Esophagus squamous epithelium (tissue), 5 donors: ENCODE measurements at regions not wholly inside any gene's neighbourhood (a gene's known extent, or its start where the extent isn't known, plus 50 kb on each side); places are given as distances from the start of the nearest gene placed in this dataset.

Source experiments
- DNase-seq: peaks from one replicate; lab custom pipeline; 2025; lab: John Stamatoyannopoulos, UW
- H3K27ac ChIP-seq, 4 donors: fragments of 200-600 bp; sonication (generic); one replicate each; pipeline ENCODE4 v1.5.1; 2016 to 2019; ENCODE audit warnings: mild to moderate bottlenecking in 1 of 4
- H3K27me3 ChIP-seq, 4 donors: fragments of 200-600 bp; sonication (generic); 1 replicate in 3 of 4; 2 replicates in 1 of 4; pipeline versions ENCODE4 v1.5.1 to v1.6.0; 2017 to 2021; ENCODE audit warnings: antibody characterized with exemption in 1 of 4
- H3K36me3 ChIP-seq, 3 donors: fragments of 200-600 bp; sonication (generic); one replicate each; pipeline ENCODE4 v1.5.1; 2016 to 2019
- H3K4me1 ChIP-seq, 3 donors: fragments of 200-600 bp; sonication (generic); one replicate each; pipeline ENCODE4 v1.5.1; 2017 to 2019
- H3K4me3 ChIP-seq, 4 donors: fragments of 200-600 bp; sonication (generic); 1 replicate in 3 of 4; 2 replicates in 1 of 4; pipeline ENCODE4 v1.5.1; 2016 to 2019; ENCODE audit warnings: mild to moderate bottlenecking in 2 of 4, moderate library complexity in 1 of 4
- H3K9me3 ChIP-seq, 3 donors: fragments of 200-600 bp; sonication (generic); one replicate each; pipeline ENCODE4 v1.5.1; 2016 to 2019
- CTCF ChIP-seq, 6 experiments: fragments of 450-650 bp in 4 of 6; fragments of 200-600 bp in 2 of 6; sonication (generic) in 2 of 6; IDR thresholded peaks; one replicate each; pipeline ENCODE4 v1.5.1; 2016 to 2019; ENCODE audit warnings: antibody characterized with exemption in 6 of 6, mild to moderate bottlenecking in 4 of 6, moderate library complexity in 4 of 6
- POLR2A ChIP-seq, 4 donors: fragments of 450-650 bp; IDR thresholded peaks; one replicate each; pipeline ENCODE4 v1.6.1; 2017; ENCODE audit warnings: antibody characterized with exemption in 4 of 4, mild to moderate bottlenecking in 4 of 4, moderate library complexity in 3 of 4
- WGBS, 2 donors: methylation state at CpG; one replicate each; pipeline ENCODE4 v1.1.5; 2018; 5-methylcytosine and 5-hydroxymethylcytosine counted together
- intact Hi-C: fragments of 100-400 bp; cut with DNase I; formaldehyde crosslinking; loops from one replicate; pipeline ENCODE4 v1.15.0; 2022
- donor health status: DM: yes; HTN: yes; CAD: no.

GRCh38 chr3:84759361-84759760 lies 199.4 kb upstream of the CADM2 start:
- 60 to 67% methylated on average over 1 to 3 of the region's 4 CpGs for WGBS, 2 donors
- intact Hi-C loops, result no loop called here

GRCh38 chr3:84772841-84773240 lies 185.9 kb upstream of the CADM2 start:
- Histone ChIP-seq H3K4me1 (no peaks in the 10 kb centered on the region), H3K9me3 (peaks cover 0 to 9% (median 8%) of the 10 kb centered on the region in 3 donors), H3K27ac (no peak overlapping the region), H3K4me3 (no peak overlapping the region), H3K36me3 (no peaks in the 10 kb centered on the region), H3K27me3 (no peaks in the 10 kb centered on the region)
- DNase-seq, result no peak
- 29 to 63% methylated on average over 1 of the region's 1 CpG for WGBS, 2 donors
- TF ChIP-seq CTCF (IDR thresholded peaks at IDR 0.05) (no peak), POLR2A (IDR thresholded peaks at IDR 0.05) (no peak)
- intact Hi-C loops, result no loop called here

More at GRCh38 chr3:84759361-84759760, 199.4 kb upstream of the CADM2 start:
- no peak for DNase-seq
- Histone ChIP-seq H3K36me3 (no peaks in the 10 kb centered on the region), H3K4me3 (no peak overlapping the region), H3K4me1 (no peaks in the 10 kb centered on the region), H3K9me3 (peaks cover 0 to 18% (median 0%) of the 10 kb centered on the region in 3 donors), H3K27me3 (no peaks in the 10 kb centered on the region), H3K27ac (no peak overlapping the region)
- TF ChIP-seq CTCF (IDR thresholded peaks at IDR 0.05) (no peak), POLR2A (IDR thresholded peaks at IDR 0.05) (no peak)

- intact Hi-C loops, result no loop called here
- TF ChIP-seq CTCF (IDR thresholded peaks at IDR 0.05), result no peak
- TF ChIP-seq POLR2A (IDR thresholded peaks at IDR 0.05), result no peak
- no peak overlapping the region for H3K4me3 ChIP-seq
- WGBS, 2 donors, result 62 to 73% methylated on average over 1 of the region's 1 CpG
- H3K27me3 ChIP-seq, result no peaks in the 10 kb centered on the region
- no peak for DNase-seq
- no peaks in the 10 kb centered on the region for H3K4me1 ChIP-seq
- H3K36me3 ChIP-seq, result no peaks in the 10 kb centered on the region
- H3K27ac ChIP-seq, result no peak overlapping the region
- no peaks in the 10 kb centered on the region for H3K9me3 ChIP-seq
Observed at GRCh38 chr3:84783281-84783680, 175.5 kb upstream of the CADM2 start.

- Histone ChIP-seq H3K4me3 (no peak overlapping the region), H3K9me3 (no peaks in the 10 kb centered on the region), H3K27ac (no peak overlapping the region), H3K36me3 (no peaks in the 10 kb centered on the region), H3K4me1 (no peaks in the 10 kb centered on the region), H3K27me3 (no peaks in the 10 kb centered on the region)
- 56 to 81% methylated on average over 1 of the region's 1 CpG for WGBS, 2 donors
- DNase-seq, result no peak
- no peak for TF ChIP-seq CTCF (IDR thresholded peaks at IDR 0.05)
- TF ChIP-seq POLR2A (IDR thresholded peaks at IDR 0.05), result no peak
- intact Hi-C loops, result no loop called here
Observed at GRCh38 chr3:84789961-84790360, 168.8 kb upstream of the CADM2 start.

- Histone ChIP-seq H3K4me1 (no peaks in the 10 kb centered on the region), H3K9me3 (no peaks in the 10 kb centered on the region), H3K36me3 (no peaks in the 10 kb centered on the region), H3K27ac (no peak overlapping the region), H3K27me3 (no peaks in the 10 kb centered on the region), H3K4me3 (no peak overlapping the region)
- no peak for DNase-seq
- intact Hi-C loops, result no loop called here
- TF ChIP-seq POLR2A (IDR thresholded peaks at IDR 0.05) (no peak), CTCF (IDR thresholded peaks at IDR 0.05) (no peak)
- 63% methylated on average over 3 of the region's 3 CpGs for WGBS, 2 donors
Observed at GRCh38 chr3:84806958-84807357, 151.8 kb upstream of the CADM2 start.
